Activated CD4-positive, alpha-beta T cell treated with anti-CD3 and anti-CD28 coated beads, Interleukin-2, Interleukin-6, amounts not matched to agents 100 ng/mL and 50 ng/mL, durations not matched to agents 16 hours and 8 hours (primary cell): ENCODE measurements at regions not wholly inside any gene's neighbourhood (a gene's known extent, or its start where the extent isn't known, plus 50 kb on each side); places are given as distances from the start of the nearest gene placed in this dataset.

Experiments
- DNase-seq: peaks from one replicate; pipeline ENCODE4 v3.0.0-alpha.2; 2020

DNA sequence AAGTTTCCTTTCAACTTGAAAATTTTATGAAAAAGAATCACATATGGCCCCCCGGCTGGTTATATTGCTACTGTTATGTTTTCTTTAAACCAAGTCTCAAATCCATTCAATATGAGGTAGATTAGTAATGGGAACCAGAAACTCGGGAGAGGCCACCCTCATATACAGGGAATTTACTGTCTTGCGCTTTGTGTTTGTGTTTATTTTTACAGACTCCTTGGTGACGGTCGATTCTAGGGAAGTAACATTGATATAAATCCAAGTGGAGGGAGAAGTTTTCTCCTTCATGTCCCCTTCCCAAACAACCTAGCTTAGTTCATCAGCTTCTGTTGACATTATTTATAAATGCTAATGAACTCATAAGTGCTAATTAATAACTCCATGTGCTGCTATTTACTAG, 163.5 kb upstream of the LMO4 start:
- no peak for DNase-seq

DNA sequence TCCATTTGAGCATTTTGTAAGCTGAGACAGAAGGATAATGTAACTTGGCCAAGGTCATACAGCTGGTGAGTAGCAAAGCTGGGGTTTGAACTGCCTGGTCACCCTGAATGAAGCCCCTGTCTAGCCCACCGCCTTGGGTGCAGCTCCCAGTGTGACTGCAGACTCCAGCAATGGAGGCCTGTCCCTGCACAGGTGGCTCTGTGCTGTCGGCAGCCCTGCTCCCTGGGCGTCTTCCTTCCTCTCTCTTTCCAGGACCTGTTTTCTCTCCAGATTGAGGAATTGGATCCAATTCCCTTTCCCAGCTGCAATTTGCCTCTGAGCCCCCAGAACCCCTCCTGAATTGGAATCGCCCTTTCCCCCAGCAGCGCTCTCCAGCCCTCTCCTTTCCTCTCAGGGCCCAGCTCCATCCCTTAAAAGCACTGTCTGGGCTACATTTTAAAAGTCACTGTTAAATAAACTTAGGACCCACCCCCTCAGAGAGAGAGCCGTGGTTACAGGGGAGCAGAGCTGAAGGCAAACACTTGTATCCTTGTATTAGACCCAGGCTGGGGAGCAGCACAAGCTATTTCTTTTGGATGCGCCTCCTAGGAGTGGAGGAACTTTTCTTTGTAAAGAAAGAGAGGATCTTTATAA, 161.4 kb upstream of the LMO4 start:
- no peak for DNase-seq

DNA sequence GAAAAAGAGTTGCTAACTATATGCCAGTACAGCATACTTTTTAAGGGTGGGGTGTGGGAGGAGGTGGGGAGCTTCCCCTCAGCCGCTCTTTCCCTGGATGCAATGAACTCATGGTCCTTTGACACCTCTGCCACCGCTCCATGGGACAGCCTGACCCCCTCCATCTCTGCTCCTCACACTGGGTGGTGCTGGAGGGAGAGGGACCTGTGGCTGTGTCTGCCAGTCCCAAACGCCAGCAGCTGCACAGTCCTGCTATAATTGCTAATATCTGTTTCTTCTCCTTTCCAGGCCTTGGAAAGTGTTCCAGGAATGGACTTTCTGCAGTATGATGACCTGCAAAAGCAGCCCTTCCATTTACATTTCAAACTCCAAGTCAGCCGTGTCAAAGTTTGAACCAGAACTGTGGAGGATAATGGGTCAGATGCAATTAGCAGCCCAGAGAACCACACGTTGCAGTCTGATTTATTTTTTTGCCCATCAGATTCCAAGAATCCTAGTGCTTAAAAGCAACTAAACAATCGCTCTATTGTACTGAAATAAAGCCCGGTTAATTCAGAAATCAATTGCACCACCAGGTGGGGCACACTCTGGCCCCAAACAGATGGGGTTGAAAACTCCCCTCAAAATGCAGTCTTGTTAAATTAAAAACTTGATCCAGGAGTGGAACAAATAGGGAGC, 160.7 kb upstream of the LMO4 start:
- DNase-seq, result no peak

DNA sequence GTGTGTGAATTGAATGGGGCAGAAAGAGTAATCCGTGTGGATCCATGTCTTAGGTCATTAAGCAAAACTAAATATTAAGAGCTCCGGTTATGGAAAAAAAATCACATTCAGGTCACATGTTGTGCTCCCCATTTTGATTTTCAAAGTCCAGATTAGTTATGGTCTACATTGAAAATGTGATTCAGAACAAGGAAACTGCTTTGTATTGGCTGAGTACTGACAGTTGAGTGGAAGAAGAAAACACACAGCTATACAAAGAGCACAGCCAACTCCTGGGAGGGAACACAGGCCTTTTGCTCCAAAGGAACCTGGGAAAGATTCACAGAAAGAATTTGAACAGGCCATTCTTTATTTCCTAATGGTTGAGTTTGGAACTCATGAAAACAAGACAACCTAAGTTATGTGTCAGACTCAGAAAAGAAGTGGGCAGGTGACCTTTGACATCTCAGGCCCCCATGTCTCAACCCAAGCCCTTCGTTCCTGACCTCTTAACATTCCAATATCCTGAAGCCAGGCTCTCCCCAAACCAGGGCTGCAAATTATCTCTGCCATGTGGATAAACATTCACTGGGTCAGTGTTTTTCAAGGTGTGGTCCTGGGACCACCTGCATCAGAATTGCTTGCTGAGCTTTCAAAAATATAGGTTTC, 159.3 kb upstream of the LMO4 start:
- DNase-seq, result no peak

DNA sequence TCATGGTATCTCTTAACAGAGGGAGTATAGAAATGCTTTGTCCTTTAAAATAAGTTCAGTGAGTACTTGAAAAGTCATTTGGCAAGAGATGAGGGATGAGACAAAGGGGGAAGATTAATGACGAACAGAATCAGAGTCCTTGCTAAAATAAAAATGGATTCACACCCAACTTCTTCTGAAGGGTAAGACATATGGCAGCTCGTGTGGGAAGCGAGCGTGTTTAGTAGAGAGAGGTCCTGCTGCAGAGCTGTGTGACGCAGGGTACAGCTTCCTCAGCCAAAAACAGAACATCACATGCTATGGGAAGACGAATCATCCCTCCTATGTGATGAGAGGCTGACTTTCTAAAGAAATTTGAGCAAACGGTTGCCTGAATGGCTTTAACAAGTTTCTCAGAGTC, 158.5 kb upstream of the LMO4 start:
- no peak for DNase-seq

DNA sequence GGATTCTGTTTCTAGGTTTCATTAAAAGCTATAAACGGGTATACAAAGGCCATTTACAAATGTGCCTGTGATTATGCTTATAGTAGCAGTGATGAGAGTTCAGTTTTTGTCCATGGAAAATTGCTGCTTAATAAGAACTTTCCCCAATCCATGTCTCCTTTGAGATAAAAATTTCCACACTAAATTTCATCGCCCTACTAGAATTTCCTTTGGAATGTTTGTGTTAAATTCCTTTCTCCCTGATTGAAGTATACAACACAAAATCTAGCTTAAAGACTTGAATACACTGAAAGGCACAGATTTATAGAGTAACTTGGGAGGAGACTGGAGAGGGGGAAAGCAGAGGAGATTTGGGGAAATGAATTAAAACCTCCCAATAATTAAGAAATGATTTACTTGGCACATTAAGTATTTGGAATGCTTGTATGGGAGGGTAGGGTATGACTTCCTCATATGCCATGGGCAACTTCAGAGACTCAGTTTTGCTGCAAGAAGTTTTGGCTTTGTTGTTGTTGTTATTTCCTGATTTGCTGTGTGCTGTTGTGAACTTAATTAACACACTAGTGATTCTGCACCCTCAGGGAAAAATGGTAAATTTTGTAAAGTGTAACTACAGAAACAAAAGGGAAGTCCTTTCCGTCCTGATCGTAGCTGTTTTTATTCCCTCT, 157.6 kb upstream of the LMO4 start:
- no peak for DNase-seq

DNA sequence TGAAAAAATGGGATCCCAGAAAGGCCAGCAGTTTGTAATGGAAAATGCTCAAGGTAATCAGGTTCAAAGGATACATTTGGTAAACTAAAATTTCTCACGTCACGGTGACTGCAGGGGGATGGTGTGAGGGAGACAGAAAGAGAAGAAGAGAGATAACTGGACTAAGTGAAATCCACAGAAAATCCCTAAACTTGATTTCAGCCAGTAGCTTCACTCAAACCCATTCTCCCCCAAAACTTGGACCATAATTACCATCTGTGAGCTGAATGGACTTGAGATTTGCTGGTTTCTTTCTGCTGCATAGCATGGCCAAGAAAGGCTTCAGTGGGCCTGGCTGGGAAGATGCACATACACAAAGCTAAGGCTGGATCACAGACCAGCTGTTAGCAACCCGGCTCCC, 155.4 kb upstream of the LMO4 start:
- no peak for DNase-seq

DNA sequence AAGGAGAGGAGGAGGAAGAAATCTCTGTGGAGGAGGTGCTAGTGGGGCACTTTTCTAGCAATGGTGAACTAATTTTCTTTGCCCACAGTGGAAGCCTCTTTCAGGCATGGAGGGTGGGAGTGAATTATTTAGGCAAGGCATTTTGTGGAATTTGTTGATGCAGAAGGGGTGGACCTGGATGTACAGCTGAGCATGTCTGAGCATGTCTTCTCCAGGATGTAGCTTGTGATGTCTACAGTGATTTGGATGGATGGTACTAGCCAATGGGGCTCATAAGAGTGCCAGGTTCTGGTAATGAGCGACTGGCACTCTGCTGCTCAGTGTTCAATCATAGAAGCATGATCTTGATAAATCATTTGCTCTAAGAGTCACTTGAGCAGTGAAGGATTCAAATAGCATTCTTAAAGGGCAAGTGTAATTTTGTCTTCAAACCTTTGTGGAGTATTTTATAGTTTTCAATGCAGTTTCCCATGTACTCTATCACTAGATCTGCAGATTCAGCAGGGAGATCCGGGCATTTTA, 153.9 kb upstream of the LMO4 start:
- DNase-seq, result no peak

DNA sequence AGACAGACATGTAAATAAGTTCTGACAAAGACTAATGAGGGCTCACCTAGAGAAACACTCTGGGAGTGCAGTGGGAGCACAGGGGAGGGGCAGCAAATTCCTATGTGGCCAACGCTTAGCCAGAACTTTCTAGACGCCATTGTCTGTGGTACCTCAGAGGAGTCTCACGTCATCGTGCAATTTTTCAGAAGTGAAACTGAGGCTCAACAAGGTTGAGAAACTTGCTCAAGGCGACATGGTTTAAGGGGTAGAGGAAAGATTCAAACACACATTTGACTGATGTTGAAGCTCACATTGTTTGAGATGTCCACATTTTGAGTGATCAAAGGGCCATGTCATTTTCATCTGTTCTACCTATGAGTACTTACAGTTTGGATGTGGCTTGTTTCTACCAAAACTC, 152.6 kb upstream of the LMO4 start:
- no peak for DNase-seq

DNA sequence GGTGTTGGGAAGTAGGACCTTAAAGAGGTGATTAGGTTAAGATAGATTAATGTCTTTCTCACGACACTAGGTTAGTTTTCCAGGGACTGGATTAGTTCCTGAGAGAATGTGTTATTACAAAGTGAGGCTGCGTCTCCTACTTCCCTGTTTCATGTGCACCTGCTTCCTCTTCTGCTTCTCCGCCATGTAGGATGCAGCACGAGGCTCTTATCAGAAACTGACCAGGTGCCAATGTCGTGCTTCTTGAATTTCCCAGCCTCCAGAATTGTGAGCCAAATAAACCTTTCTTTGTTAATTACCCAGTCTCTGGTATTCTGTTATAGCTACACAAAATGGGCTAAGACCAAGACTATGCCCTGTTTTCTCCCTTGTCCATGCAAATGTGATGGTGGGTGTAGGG, 152.2 kb upstream of the LMO4 start:
- DNase-seq, result no peak

DNA sequence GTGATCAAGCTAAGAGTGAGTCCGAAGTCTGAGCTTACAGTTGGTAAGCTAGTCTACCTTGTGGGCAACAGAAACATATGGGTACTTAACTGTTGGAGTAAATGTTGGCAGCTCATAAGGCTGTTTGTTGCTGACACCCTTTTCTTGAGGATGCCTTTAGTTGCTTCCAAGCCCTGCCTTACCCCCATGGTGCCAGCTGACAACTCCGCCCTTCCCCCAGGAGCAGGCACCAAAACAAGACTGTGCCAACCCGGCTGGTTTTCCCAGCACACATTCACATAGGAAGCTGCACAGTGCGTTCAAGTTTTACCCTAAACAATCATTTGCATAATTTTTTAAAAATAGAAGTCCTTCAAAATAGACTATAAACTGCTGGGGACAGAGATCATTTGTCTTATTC, 150.2 kb upstream of the LMO4 start:
- DNase-seq, result no peak

DNA sequence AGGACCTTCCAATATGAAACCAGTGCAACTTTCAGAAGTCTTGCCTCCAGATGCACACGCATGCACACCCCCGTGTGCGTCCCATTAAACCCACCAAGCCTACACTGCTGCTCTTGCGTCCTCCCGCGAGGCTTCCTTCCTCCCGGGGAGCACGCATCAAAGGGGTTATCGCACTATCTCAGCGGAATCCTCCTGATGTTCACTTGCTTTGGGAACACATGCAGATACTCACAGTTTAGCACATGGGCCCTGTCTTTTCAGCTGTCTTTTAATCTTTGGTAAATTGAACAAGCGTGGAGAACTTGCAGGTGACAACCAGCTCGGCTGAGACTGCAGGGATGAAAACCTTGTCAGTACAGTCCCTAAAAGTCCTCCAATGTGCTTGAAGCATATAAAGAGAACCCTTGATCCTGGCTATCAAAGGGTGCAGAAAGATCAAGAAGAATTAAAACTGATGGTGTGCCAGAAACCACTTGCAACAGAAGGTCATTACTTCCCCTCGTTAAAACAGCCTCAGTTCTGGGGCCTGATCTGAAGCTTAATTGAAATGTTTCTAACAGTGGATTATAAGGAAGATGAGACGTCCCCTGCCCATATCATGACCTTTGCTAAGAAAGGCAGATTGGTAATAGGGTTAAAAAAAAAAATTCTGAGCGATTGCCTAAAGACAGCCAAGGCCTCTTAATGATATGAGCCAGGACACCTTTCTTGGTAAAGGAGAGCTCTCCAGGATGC, 149.4 kb upstream of the LMO4 start:
- no peak for DNase-seq

DNA sequence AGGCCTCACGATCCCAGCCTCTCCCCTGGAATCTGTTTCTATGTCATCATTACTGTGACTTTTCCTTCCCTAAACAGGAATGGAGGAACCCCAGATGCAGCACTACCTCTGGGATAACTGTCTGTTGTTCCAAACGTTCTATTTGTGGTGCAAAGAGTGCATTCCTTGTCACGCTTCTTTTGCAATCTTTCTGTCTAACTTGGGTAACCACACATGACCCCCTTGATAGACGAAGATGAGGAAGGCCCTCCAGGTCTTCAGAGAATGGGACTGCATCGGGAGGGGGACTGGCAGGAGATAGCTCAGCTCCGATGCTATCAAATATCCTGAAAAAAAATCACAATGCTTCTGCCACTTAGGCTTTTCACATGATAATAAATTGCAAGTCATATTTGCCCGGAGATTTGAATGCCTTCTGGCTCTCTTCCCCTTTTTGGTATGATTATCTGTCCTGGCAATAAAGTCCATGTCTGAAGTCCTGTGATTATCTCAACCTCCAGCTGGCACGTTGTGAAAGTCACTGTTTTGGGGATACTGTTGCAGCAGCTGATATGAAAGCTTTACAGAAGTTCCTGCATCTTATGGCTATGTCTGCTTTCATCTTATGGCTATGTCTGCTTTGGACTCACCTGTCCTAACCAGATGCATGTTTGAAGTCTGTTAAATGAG, 148.7 kb upstream of the LMO4 start:
- no peak for DNase-seq

DNA sequence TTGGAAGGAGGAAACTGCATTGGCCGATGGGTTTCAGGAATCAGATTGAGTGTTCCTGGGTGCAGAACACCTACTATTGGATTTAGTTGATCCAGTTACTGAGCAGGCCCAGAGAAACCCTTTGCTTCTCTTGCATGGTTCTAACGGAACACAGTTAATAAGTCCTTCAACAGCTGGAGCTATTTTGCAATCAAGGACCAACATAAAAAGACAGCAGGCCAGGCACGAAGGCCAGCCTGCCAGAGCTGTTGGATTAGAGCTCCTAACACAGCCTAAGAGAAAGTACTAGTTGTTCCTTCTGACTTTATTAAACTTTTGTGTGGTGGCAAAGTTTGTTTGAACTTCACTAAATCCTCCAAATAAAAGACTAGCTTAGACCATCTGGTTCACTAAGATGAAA, 148.0 kb upstream of the LMO4 start:
- no peak for DNase-seq

DNA sequence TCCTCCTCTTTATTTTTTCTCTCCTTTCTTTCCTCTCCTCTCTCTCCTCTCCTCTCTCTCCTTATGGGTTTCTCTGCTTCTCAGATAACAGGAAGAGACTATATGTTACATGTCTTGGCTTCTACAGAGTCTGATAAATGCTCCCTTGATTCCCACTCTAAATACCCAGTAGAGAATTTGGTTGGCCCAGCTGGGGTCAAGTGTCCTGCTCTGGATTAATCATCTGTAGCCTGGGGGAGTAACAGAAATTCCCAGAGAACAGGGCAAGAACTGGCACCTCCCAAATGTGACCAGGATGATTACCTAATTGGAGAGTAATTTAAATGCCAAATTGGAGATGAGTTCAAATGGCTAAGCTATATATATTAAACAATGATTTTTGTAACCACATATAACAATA, 146.1 kb upstream of the LMO4 start:
- DNase-seq, result no peak

DNA sequence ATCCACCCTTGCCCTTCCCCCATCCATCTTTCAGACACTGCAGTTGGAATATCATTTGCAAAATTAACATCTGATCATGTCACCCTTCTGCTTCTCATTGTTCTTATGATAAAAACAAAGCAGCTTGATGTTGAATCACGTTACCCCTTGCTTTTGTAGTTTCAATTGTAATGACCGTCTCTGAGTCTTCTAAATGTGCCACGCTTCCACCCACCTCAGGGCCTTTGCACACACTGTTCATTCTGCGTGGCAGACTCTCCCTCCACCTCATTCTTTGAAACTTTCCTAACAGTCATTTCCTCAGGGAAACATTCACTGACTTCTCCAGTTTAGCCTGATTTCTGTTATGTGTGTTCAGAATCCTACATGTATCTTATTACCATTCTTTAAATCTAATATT, 143.6 kb upstream of the LMO4 start:
- DNase-seq, result no peak

DNA sequence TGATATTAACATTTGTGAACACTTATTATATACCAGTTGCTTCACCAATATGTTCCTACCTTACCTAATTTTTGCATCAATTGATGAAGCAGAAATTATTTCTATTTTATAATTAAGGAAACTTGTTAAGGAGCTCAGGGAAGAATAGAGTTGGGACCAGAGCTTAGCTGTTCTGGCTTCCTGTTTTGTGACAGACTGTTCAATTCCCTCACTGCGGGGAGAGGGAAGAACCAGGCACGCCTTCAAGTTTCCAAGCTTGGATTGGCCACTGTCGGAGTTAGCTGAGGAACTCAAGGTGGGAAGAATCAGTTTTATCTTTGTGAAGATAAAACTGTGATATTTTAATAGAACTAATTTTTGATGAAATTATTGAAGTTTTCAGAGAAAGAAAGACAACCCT, 142.3 kb upstream of the LMO4 start:
- no peak for DNase-seq

DNA sequence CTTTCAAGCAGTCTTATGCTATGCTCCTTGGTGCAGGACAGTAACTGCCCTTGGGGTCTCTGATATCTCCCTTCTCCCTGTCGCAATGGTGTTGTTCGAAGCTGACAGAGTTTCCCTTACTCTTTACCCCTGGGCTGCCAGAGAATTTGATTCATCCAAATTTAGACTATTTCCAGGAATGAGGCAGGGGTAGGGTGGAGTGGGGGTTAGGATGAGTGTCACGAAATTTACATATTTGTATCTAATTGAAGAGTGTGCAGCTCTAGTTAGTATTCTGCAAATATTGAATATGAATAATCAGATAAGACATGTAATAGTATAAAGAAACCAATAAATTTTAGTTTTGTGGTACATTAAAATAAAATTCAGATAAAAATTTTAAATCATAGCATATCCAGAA, 140.0 kb upstream of the LMO4 start:
- no peak for DNase-seq

DNA sequence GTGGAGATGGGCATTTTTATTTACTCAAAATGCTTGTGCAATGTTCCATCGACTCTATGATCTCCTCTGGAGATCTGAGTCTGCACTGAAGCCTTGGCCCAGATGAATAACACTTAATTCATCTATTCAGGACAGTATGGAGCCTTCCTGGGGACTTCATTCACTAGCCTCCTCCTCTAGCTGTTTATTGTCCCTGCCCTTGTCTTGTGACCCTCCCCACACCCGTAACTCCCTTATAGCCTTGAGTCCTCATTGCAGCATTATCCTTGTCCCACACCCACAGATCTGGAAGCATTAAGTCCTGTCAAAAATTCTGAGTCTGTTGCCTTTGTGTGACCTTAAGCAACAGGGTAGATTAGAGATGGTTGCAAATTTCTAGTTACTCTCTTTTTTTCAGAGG, 138.3 kb upstream of the LMO4 start:
- DNase-seq, result no peak

DNA sequence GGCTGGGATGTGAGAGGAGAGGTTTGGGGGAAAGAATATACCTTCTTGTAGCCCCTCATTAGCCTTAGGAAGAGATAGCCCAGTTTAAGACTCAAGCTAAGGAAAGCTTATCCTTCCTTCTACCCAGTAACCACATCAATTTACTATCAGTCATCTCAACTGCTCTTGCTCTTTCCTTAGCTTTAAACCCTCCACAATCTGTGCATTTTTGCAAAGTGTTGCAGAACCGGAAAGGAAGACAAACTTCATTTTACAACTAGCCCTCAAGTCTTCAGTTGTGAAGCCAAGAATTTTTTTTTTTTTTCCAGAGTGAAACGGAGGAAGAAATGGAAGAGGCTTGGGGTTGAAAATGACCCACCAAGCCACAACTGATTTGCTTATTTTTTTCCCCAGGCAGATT, 137.0 kb upstream of the LMO4 start:
- no peak for DNase-seq

DNA sequence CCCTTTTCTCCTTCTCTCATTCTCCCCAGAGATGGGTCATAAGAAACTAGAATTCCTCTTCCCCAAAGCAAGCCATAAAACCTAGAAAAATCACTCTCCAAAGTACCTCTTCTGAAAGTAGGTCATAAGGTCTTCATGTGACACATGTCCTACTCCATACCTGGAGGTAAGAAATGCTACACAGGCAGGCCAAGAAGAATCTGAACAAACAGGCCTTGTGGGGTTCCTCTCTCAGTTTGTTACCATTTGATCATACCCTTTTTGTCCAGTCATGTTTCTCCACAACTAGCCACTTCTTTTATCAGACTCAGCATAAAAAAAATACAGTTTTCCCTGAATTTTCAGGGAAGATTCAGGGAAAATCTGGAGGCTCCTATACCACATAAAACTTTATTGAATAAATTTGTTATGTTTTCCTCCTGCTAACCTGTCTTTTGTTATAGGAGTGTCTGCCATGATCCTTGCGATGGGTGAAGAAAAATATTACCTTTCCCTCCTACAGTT, 134.4 kb upstream of the LMO4 start:
- no peak for DNase-seq

DNA sequence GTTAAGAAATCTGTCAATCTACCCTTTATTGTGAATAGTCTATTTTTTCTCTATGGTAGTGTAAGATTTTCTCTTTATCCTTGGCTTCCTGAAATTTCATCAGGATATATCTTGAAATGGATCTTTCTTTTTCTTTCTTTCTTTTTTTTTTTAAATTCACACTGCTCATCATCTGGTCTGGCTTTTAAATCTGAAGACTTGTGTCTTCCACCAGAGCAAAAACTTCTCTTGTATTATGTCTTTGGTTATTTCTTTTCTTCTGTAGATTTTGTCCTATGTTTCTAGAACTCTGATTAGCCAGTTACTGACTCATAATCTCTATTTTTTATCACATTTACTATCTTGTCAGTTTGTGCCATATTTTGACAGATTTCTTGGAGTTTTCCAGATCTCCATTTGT, 133.8 kb upstream of the LMO4 start:
- DNase-seq, result no peak
